Nephron progenitor cell (in vitro differentiated cells): ENCODE measurements at regions not wholly inside any gene's neighbourhood (a gene's known extent, or its start where the extent isn't known, plus 50 kb on each side); places are given as distances from the start of the nearest gene placed in this dataset.

ENCODE experiments used
- DNase-seq: peaks from one replicate; pipeline ENCODE4 v3.0.0; 2021
- H3K27ac Mint-ChIP-seq: 2 replicates; pipeline ENCODE4 v1.8.0; 2021; ENCODE audit warnings: mild to moderate bottlenecking, moderate library complexity, mixed read lengths
- H3K27me3 Mint-ChIP-seq: 2 replicates; pipeline ENCODE4 v1.8.0; 2021; ENCODE audit warnings: mild to moderate bottlenecking, low read depth, mixed read lengths; ENCODE audit not compliant: poor library complexity
- H3K36me3 Mint-ChIP-seq: 2 replicates; pipeline ENCODE4 v1.8.0; 2021; ENCODE audit warnings: low read depth, mixed read lengths
- H3K4me1 Mint-ChIP-seq: 2 replicates; pipeline ENCODE4 v1.8.0; 2021; ENCODE audit warnings: mixed read lengths
- H3K4me3 Mint-ChIP-seq: 2 replicates; pipeline ENCODE4 v1.8.0; 2021; ENCODE audit warnings: mild to moderate bottlenecking, moderate library complexity, mixed read lengths
- H3K9me3 Mint-ChIP-seq: 2 replicates; pipeline ENCODE4 v1.8.0; 2021; ENCODE audit warnings: mild to moderate bottlenecking, moderate library complexity, mixed read lengths
- TF ChIP-seq, protein P1 (sequence below): fragments of 200-600 bp; sonication (generic); IDR thresholded peaks from 2 replicates; pipeline ENCODE4 v1.5.0; 2021; ENCODE audit warnings: antibody characterized with exemption

DNA sequence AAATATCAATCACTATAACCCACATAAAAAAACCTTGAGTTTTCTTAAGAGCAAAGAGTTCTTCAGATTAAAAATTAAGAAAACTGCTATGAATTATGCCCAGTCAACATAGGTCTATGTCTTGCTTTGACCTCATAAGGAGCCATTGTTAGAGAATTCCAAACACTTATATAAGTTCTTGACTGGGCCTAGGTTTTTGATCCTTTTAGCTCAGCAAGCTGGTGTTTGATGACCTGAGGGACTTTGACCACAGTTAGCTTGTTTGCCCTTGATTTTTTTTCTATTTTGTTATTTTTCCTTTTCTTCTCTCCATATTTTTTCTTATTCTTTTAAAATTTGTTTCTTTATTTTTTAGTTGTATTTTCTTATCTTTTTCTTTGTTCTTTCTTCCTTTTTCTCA lies 122.3 kb downstream of the RHOU start:
- Mint-ChIP-seq H3K9me3 (peaks cover 15% of the 10 kb centered on the region), H3K36me3 (peaks cover 5% of the 10 kb centered on the region), H3K27ac (no peak overlapping the region), H3K4me1 (peaks cover 38% of the 10 kb centered on the region), H3K4me3 (no peak overlapping the region), H3K27me3 (peaks cover 26% of the 10 kb centered on the region)
- DNase-seq = no peak
- TF ChIP-seq, protein P1, sequence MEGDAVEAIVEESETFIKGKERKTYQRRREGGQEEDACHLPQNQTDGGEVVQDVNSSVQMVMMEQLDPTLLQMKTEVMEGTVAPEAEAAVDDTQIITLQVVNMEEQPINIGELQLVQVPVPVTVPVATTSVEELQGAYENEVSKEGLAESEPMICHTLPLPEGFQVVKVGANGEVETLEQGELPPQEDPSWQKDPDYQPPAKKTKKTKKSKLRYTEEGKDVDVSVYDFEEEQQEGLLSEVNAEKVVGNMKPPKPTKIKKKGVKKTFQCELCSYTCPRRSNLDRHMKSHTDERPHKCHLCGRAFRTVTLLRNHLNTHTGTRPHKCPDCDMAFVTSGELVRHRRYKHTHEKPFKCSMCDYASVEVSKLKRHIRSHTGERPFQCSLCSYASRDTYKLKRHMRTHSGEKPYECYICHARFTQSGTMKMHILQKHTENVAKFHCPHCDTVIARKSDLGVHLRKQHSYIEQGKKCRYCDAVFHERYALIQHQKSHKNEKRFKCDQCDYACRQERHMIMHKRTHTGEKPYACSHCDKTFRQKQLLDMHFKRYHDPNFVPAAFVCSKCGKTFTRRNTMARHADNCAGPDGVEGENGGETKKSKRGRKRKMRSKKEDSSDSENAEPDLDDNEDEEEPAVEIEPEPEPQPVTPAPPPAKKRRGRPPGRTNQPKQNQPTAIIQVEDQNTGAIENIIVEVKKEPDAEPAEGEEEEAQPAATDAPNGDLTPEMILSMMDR = no peak

DNA sequence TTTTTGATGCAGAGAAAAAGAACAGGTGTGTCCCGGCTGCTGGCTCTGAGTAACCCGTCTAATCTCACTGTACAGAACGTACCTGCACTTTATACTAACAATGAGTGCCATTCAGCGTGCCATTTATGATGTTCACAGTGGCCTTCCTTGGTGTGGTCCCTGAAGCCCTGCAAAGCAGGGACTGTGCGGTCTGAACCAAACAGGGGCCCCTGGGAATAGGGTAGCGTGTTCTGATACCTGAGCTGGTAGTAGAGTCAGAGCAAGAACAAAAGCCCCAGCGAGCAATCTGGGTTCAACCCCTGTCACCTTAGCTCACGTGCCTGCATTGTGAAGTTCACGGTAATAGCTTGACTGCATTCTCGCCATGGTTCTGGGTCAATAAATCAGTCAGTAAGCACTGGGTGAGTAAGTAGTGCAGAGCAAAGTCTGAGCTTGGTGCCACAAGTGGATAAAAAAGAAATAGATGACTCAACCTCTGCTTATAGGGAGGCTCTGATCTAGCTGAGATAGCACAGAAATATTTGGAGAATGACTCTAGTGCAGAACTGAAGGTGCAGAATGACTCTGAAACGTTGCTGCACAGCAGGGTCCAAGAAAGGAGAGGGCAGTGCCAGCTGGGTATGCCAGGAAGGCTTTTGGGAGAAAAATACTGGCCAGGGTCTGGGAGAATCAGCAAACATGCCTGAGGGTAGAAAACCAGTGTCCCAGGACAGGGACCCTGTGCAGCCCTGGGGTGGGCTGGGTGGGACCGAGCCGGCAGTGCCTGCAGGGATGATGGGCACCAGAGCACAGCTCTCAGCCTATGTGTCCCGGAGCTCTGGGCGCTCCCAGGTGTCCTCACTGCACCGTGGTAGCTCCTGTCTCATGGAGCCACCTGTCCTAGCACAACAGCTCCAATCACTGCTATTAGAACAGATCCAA lies 125.9 kb downstream of the RHOU start:
- Mint-ChIP-seq H3K4me1 (peaks cover 69% of the 10 kb centered on the region), H3K27ac (peak overlapping the region; percentile 60), H3K4me3 (peak overlapping the region; percentile 4), H3K27me3 (peaks cover 22% of the 10 kb centered on the region), H3K9me3 (peaks cover under 1% of the 10 kb centered on the region), H3K36me3 (no peaks in the 10 kb centered on the region)
- TF ChIP-seq, protein P1 = no peak
- DNase-seq = peak; percentile 34

DNA sequence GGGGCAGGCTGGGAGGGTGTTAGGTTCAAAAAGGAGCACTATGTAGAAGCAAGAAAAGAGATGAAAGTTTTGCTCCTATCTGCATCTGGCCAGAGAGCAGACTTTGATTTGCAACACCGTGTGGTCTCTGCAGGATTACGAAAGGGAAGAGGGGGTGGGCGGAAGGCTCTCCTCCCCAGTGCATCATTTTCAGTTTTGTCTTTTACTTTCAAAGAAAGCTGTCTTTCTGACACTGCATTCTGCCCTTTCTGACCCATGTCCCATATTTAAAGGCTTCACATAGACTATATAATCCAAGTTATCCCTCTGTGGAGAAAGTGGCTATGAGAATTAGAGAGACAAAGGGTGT lies 126.5 kb downstream of the RHOU start:
- Mint-ChIP-seq H3K4me1 (peaks cover 76% of the 10 kb centered on the region), H3K4me3 (peak overlapping the region; percentile 4), H3K27ac (no peak overlapping the region), H3K36me3 (no peaks in the 10 kb centered on the region), H3K9me3 (no peaks in the 10 kb centered on the region), H3K27me3 (peaks cover 22% of the 10 kb centered on the region)
- TF ChIP-seq, protein P1 = no peak
- DNase-seq = no peak

DNA sequence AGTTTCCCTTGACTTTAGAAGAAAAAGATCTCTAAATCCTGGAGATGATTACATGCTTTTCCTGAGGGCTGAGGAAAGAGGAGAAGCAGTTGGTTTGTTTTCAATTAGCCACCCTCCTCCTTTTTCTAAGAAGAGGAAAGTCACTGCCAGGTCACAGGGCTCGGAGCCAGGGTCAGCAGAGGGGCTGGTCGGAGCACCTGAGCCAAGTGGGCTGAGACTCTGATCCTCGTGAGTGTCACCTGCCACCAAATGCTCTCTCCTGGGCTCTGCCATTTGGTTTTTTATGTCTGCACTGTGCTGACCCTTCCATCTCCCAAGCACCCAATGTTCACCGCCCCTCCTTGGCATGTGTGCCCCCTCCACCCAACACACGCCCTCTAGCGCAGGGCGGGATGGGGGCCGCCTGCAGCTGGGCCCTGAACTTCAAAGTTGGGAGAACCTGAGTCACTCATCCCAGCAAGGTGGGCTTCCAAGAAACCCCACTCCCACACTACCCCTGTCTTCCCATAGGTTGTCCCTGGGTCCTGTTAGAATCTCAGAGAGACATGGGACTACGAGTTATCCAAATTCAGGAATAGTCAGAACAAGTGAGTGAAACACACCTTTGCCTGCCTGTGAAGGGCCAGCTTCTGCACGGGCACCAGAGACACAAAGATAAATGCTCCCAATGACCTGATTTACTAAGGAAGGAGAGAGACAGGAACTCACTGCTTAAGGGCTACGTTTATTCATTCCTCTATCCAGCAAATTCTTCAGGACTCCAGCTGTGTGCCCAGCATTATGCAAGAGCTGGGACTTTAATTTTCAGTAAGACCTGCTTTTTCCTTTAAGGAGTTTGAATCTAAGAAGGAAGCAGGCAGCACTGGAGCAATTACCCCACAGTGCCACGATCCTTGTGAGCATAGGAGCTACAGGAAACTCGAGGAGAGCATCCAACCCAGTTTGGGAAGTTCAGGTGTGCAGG lies 127.5 kb downstream of the RHOU start:
- TF ChIP-seq, protein P1 = no peak
- Mint-ChIP-seq H3K4me1 (peaks cover 86% of the 10 kb centered on the region), H3K9me3 (no peaks in the 10 kb centered on the region), H3K4me3 (peak overlapping the region; percentile 10), H3K36me3 (no peaks in the 10 kb centered on the region), H3K27ac (no peak overlapping the region), H3K27me3 (peaks cover 20% of the 10 kb centered on the region)
- no peak for DNase-seq

DNA sequence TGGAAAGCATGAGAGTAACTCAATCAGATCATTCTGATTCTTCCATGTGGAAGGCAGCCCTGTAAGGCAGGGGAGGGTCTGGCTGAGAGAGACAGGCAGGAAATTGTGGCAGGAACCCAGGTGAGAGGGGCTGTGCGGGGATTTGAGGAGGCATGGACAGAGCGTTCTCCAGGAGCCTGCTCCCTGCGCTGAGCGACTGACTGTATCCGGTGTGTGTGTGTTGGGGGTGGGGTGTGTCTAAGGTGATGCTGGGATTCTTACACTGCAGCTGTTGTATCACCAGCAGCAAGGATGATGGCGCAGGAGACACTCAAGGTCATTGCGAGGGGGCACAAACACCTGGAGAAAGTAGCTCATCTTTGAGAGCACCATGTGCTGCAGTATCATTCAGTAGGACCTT lies 128.5 kb downstream of the RHOU start:
- Mint-ChIP-seq H3K9me3 (no peaks in the 10 kb centered on the region), H3K27ac (no peak overlapping the region), H3K27me3 (peaks cover 12% of the 10 kb centered on the region), H3K4me3 (no peak overlapping the region), H3K4me1 (peaks cover 93% of the 10 kb centered on the region), H3K36me3 (no peaks in the 10 kb centered on the region)
- no peak for DNase-seq
- TF ChIP-seq, protein P1 = no peak
